WTC11 (cell line): ENCODE measurements at regions not wholly inside any gene's neighbourhood (a gene's known extent, or its start where the extent isn't known, plus 50 kb on each side); places are given as distances from the start of the nearest gene placed in this dataset.

Source experiments
- ATAC-seq: fragments of 200-7000 bp; cut with Tn5 transposase; 2 replicates; pipeline ENCODE4 v1.10.0; 2021; ENCODE audit warnings: mild to moderate bottlenecking, moderate library complexity
- CTCF ChIA-PET: fragments of 300-600 bp; sonication (Branson Sonifier 250); formaldehyde crosslinking; loops from one replicate; lab custom pipeline; 2021; ENCODE audit warnings: antibody characterized with exemption; lab: Charles Lee
- POLR2A ChIA-PET: fragments of 350-600 bp; sonication (Branson Sonifier 250); formaldehyde crosslinking; loops from one replicate; lab custom pipeline; 2021; ENCODE audit warnings: antibody characterized with exemption; lab: Charles Lee
- DNase-seq: peaks from one replicate; pipeline ENCODE4 v3.0.0; 2021; ENCODE audit warnings: low spot score
- H3K27ac Mint-ChIP-seq: 2 replicates; pipeline ENCODE4 v1.8.0; 2021; ENCODE audit warnings: mixed read lengths
- H3K27me3 Mint-ChIP-seq: 2 replicates; pipeline ENCODE4 v1.8.0; 2021; ENCODE audit warnings: low read depth, mild to moderate bottlenecking, moderate library complexity, mixed read lengths
- H3K36me3 Mint-ChIP-seq: 2 replicates; pipeline ENCODE4 v1.8.0; 2021; ENCODE audit warnings: mixed read lengths
- H3K4me1 Mint-ChIP-seq: 2 replicates; pipeline ENCODE4 v1.8.0; 2022; ENCODE audit warnings: mixed read lengths
- H3K4me3 Mint-ChIP-seq: 2 replicates; pipeline ENCODE4 v1.8.0; 2021; ENCODE audit warnings: mild to moderate bottlenecking, moderate library complexity, mixed read lengths
- H3K9me3 Mint-ChIP-seq: 2 replicates; pipeline ENCODE4 v1.8.0; 2021; ENCODE audit warnings: mixed read lengths
- CBFB ChIP-seq: sonication (generic); formaldehyde crosslinking; IDR thresholded peaks from 2 replicates; pipeline ENCODE4 v1.8.1; 2022; ENCODE audit warnings: mild to moderate bottlenecking, low read depth, missing genetic modification reagents
- EMX1 ChIP-seq: fragments of 250-450 bp; sonication (Bioruptor Pico); IDR thresholded peaks from 2 replicates; pipeline ENCODE4 v1.8.0; 2021; ENCODE audit warnings: mild to moderate bottlenecking
- FOXJ3 ChIP-seq: sonication (generic); formaldehyde crosslinking; IDR thresholded peaks from 2 replicates; pipeline ENCODE4 v1.9.0; 2021; ENCODE audit warnings: missing genetic modification reagents, mild to moderate bottlenecking, borderline replicate concordance
- FOXK1 ChIP-seq: sonication (generic); formaldehyde crosslinking; IDR thresholded peaks from 2 replicates; pipeline ENCODE4 v1.8.0; 2022; ENCODE audit warnings: mild to moderate bottlenecking, moderate library complexity, missing genetic modification reagents
- FOXP1 ChIP-seq: sonication (generic); formaldehyde crosslinking; IDR thresholded peaks from 2 replicates; pipeline ENCODE4 v1.8.0; 2022; ENCODE audit warnings: missing genetic modification reagents, mild to moderate bottlenecking, moderate library complexity, borderline replicate concordance
- GABPB1 ChIP-seq: sonication (generic); formaldehyde crosslinking; IDR thresholded peaks from 2 replicates; pipeline ENCODE4 v1.8.1; 2023; ENCODE audit warnings: mild to moderate bottlenecking, missing genetic modification reagents
- GRHL2 ChIP-seq: fragments of 250-450 bp; sonication (Bioruptor Pico); IDR thresholded peaks from 2 replicates; pipeline ENCODE4 v1.8.0; 2022; ENCODE audit warnings: mild to moderate bottlenecking, moderate library complexity; ENCODE audit not compliant: insufficient replicate concordance, severe bottlenecking
- GTF2I ChIP-seq: fragments of 250-450 bp; sonication (Bioruptor Pico); conservative IDR thresholded peaks from 2 replicates; pipeline ENCODE4 v1.4.0; 2021; ENCODE audit warnings: mild to moderate bottlenecking
- IRF2 ChIP-seq: sonication (generic); formaldehyde crosslinking; IDR thresholded peaks from 2 replicates; pipeline ENCODE4 v1.8.0; 2022; ENCODE audit warnings: low read depth, missing genetic modification reagents, borderline replicate concordance
- MXD4 ChIP-seq: fragments of 250-450 bp; sonication (Bioruptor Pico); IDR thresholded peaks from 2 replicates; pipeline ENCODE4 v1.8.0; 2021; ENCODE audit warnings: mild to moderate bottlenecking, moderate library complexity, borderline replicate concordance
- MYBL2 ChIP-seq: sonication (generic); formaldehyde crosslinking; IDR thresholded peaks from 2 replicates; pipeline ENCODE4 v1.8.1; 2023; ENCODE audit warnings: mild to moderate bottlenecking, moderate library complexity, missing genetic modification reagents
- TEAD4 ChIP-seq: sonication (generic); formaldehyde crosslinking; IDR thresholded peaks from 2 replicates; pipeline ENCODE4 v1.8.0; 2022; ENCODE audit warnings: mild to moderate bottlenecking, missing genetic modification reagents
- ZNF423 ChIP-seq: fragments of 250-450 bp; sonication (Bioruptor Pico); IDR thresholded peaks from 2 replicates; pipeline ENCODE4 v2.1.2; 2022; ENCODE audit warnings: mild to moderate bottlenecking, moderate library complexity
- ZNF671 ChIP-seq: fragments of 250-450 bp; sonication (Bioruptor Pico); IDR thresholded peaks from 2 replicates; pipeline ENCODE4 v1.8.0; 2021; ENCODE audit warnings: mild to moderate bottlenecking
- TF ChIP-seq, protein P1 (sequence below): sonication (generic); formaldehyde crosslinking; conservative IDR thresholded peaks from 2 replicates; pipeline ENCODE4 v1.8.1; 2023; ENCODE audit warnings: mild to moderate bottlenecking, low read depth, missing genetic modification reagents, moderate library complexity
- TF ChIP-seq, protein P2 (sequence below): sonication (generic); formaldehyde crosslinking; conservative IDR thresholded peaks from 2 replicates; pipeline ENCODE4 v1.8.1; 2022; ENCODE audit warnings: mild to moderate bottlenecking, missing genetic modification reagents
- TF ChIP-seq, protein P3 (sequence below): fragments of 200-600 bp; IDR thresholded peaks from 2 replicates; pipeline ENCODE4 v1.8.0; 2022; ENCODE audit warnings: antibody characterized with exemption
- TF ChIP-seq, protein P4 (sequence below): sonication (generic); formaldehyde crosslinking; IDR thresholded peaks from 2 replicates; pipeline ENCODE4 v1.8.1; 2023; ENCODE audit warnings: mild to moderate bottlenecking, missing genetic modification reagents
- TF ChIP-seq, protein P5 (sequence below): sonication (generic); formaldehyde crosslinking; IDR thresholded peaks from 2 replicates; pipeline ENCODE4 v1.8.0; 2022; ENCODE audit warnings: mild to moderate bottlenecking, missing genetic modification reagents

DNA sequence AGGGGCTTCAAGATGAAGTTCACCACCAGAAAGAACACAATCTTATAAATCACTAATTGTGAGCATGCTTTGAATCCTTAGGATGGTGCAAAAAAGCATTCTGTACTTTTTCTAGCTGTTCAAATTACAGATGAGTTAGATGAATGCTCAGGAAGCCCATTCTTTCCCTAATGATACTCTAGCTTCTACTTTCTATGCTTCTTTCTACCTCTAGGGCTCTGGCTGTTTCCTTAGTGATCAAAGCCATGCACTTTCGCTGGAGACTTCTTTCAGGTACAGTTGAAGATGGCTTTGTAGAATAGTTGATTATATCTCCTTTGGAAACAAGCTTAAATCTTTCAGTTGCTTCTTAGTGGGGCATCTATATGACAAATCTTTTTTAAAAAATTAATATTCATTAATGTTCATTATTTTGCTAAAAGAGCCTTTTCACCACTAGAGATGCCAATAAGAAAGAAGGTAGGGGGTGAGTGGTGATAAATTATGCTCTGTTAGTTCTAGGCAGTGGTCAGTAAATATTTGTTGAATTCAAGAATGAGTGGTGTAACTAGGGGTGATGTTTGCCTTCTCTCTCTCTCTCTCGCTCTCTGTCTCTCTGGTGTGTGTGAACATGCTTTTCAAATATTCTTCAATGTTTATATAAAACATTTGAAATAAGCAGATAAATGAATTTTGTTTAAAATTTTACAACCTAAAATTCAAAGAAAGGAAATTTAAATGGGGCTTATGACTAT is 169.4 kb downstream of the GLUD2 start:
- TF ChIP-seq FOXK1 (CRISPR knock-in tag) (no peak), FOXP1 (CRISPR knock-in tag) (no peak), IRF2 (CRISPR knock-in tag) (no peak), MYBL2 (no peak), ZNF423 (CRISPR knock-in tag) (no peak), FOXJ3 (CRISPR knock-in tag) (no peak), GTF2I (no peak), TEAD4 (CRISPR knock-in tag) (no peak)
- TF ChIP-seq, protein P1, sequence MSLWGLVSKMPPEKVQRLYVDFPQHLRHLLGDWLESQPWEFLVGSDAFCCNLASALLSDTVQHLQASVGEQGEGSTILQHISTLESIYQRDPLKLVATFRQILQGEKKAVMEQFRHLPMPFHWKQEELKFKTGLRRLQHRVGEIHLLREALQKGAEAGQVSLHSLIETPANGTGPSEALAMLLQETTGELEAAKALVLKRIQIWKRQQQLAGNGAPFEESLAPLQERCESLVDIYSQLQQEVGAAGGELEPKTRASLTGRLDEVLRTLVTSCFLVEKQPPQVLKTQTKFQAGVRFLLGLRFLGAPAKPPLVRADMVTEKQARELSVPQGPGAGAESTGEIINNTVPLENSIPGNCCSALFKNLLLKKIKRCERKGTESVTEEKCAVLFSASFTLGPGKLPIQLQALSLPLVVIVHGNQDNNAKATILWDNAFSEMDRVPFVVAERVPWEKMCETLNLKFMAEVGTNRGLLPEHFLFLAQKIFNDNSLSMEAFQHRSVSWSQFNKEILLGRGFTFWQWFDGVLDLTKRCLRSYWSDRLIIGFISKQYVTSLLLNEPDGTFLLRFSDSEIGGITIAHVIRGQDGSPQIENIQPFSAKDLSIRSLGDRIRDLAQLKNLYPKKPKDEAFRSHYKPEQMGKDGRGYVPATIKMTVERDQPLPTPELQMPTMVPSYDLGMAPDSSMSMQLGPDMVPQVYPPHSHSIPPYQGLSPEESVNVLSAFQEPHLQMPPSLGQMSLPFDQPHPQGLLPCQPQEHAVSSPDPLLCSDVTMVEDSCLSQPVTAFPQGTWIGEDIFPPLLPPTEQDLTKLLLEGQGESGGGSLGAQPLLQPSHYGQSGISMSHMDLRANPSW, result no peak
- TF ChIP-seq, protein P2, sequence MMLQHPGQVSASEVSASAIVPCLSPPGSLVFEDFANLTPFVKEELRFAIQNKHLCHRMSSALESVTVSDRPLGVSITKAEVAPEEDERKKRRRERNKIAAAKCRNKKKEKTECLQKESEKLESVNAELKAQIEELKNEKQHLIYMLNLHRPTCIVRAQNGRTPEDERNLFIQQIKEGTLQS, result no peak
- TF ChIP-seq, protein P3, sequence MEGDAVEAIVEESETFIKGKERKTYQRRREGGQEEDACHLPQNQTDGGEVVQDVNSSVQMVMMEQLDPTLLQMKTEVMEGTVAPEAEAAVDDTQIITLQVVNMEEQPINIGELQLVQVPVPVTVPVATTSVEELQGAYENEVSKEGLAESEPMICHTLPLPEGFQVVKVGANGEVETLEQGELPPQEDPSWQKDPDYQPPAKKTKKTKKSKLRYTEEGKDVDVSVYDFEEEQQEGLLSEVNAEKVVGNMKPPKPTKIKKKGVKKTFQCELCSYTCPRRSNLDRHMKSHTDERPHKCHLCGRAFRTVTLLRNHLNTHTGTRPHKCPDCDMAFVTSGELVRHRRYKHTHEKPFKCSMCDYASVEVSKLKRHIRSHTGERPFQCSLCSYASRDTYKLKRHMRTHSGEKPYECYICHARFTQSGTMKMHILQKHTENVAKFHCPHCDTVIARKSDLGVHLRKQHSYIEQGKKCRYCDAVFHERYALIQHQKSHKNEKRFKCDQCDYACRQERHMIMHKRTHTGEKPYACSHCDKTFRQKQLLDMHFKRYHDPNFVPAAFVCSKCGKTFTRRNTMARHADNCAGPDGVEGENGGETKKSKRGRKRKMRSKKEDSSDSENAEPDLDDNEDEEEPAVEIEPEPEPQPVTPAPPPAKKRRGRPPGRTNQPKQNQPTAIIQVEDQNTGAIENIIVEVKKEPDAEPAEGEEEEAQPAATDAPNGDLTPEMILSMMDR, result no peak
- TF ChIP-seq, protein P4, sequence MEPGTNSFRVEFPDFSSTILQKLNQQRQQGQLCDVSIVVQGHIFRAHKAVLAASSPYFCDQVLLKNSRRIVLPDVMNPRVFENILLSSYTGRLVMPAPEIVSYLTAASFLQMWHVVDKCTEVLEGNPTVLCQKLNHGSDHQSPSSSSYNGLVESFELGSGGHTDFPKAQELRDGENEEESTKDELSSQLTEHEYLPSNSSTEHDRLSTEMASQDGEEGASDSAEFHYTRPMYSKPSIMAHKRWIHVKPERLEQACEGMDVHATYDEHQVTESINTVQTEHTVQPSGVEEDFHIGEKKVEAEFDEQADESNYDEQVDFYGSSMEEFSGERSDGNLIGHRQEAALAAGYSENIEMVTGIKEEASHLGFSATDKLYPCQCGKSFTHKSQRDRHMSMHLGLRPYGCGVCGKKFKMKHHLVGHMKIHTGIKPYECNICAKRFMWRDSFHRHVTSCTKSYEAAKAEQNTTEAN (CRISPR knock-in tag), result no peak
- TF ChIP-seq, protein P5, sequence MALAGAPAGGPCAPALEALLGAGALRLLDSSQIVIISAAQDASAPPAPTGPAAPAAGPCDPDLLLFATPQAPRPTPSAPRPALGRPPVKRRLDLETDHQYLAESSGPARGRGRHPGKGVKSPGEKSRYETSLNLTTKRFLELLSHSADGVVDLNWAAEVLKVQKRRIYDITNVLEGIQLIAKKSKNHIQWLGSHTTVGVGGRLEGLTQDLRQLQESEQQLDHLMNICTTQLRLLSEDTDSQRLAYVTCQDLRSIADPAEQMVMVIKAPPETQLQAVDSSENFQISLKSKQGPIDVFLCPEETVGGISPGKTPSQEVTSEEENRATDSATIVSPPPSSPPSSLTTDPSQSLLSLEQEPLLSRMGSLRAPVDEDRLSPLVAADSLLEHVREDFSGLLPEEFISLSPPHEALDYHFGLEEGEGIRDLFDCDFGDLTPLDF (CRISPR knock-in tag), result no peak
- Mint-ChIP-seq H3K27ac (no peak overlapping the region), H3K4me3 (no peak overlapping the region)

DNA sequence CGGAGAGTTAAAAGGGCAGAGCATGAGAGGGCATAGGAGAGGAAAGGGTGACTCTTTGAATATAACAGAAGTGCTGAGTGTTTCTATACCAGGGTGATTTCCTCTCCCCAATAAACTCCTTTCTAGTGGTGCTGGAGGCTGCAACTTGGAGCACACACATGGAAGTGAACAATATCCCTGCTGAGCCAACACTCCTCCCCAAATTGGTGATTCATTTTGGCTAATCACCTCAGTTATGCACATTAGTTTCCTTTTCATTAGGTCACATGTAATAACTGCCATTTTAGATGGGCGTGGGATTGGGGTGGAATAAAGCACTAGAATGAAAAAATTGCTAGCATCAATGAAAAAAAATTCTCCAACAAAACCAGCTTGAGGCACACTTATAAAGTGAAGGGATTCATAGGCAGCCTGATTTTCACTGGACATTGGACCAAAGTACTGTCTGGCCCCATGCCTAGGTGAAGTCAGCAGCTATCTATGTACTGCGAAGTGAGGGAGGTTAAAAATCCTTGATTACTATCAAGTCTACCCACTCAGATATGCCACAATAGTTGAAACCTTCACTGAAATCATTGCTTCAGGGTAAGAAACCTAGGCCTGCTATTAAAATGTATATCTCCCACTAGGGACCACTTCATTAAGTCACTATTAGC is 174.0 kb downstream of the GLUD2 start:
- DNase-seq, result no peak
- no peaks in the 10 kb centered on the region; the same call in 1 of the 2 replicates for H3K27me3 Mint-ChIP-seq
- no peaks in the 10 kb centered on the region for H3K36me3 Mint-ChIP-seq
- no peak overlapping the region for H3K4me3 Mint-ChIP-seq
- no peak for ATAC-seq
- POLR2A ChIA-PET, result no interaction called here
- H3K4me1 Mint-ChIP-seq, result no peaks in the 10 kb centered on the region
- CTCF ChIA-PET, result no interaction called here
- no peak overlapping the region for H3K27ac Mint-ChIP-seq
- no peaks in the 10 kb centered on the region for H3K9me3 Mint-ChIP-seq
- TF ChIP-seq GRHL2, result no peak
- TF ChIP-seq TEAD4 (CRISPR knock-in tag), result no peak
- no peak for TF ChIP-seq EMX1 (CRISPR knock-in tag)
- TF ChIP-seq, protein P1, result no peak
- TF ChIP-seq, protein P3, result no peak
- TF ChIP-seq ZNF671 (CRISPR knock-in tag), result no peak
- TF ChIP-seq MXD4 (CRISPR knock-in tag), result no peak
- no peak for TF ChIP-seq CBFB
- no peak for TF ChIP-seq GABPB1
- no peak for TF ChIP-seq MYBL2

More for the DNA sequence above, 169.4 kb downstream of the GLUD2 start:
- ATAC-seq (no peak), DNase-seq (no peak)
- Mint-ChIP-seq H3K9me3 (no peaks in the 10 kb centered on the region), H3K36me3 (no peaks in the 10 kb centered on the region), H3K4me1 (no peaks in the 10 kb centered on the region), H3K27me3 (no peaks in the 10 kb centered on the region; the same call in 1 of the 2 replicates)
- ChIA-PET POLR2A (no interaction called here), CTCF (no interaction called here)
